Stimulated activated CD4-positive, alpha-beta T cell treated with anti-CD3 and anti-CD28 coated beads, Interleukin-4, amount 100 ng/mL, for 24 hours (primary cell): ENCODE measurements at regions not wholly inside any gene's neighbourhood (a gene's known extent, or its start where the extent isn't known, plus 50 kb on each side); places are given as distances from the start of the nearest gene placed in this dataset.
"Not testable (repeated sequence)": the region's sequence is repeated elsewhere in the genome, so short reads cannot be mapped to it uniquely, and the experiment has no call there.

Experiments
- DNase-seq: peaks from one replicate; pipeline ENCODE4 v3.0.0-alpha.2; 2020

- no peak for DNase-seq
Measured at GRCh38 chr5:154618696-154619095, 136.5 kb upstream of the LARP1 start.

DNA sequence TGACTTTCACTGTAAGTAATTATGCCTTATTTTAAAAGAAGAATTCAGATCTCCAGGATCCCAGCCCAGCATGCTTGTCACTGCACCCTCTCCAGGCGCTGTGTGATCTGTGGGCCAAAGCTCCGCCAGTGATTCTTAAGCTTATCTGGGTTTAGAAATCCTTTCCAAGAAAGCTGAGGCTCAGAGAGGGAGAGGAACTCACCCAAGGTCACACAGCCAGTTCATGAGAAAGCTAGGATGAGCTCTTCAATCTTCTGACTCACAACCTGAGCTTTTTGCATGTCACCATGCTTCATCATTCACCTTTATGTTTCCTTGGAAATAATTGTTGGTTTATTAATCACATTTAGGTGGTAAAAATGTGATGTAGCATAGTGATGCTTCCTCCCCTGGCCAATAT, 136.6 kb upstream of the HAND1 start:
- DNase-seq: no peak

- DNase-seq: no peak
Measured at GRCh38 chr5:154614125-154614524, 136.1 kb upstream of the HAND1 start.

DNA sequence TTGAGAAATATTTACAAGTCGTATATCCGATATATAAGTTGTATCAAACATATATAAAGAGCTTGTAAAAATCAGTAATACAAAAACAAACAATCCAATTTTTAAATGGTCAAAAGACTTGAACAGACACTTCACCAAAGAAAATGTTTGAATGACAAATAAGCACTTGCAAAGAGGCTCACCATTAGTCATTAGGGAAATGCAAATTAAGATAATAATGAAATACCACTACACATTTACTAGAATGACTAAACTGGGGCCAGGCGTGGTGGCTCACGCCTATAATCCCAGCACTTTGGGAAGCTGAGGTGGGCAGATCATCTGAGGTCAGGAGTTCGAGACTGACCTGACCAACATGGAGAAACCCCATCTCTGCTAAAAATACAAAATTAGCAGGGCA, 134.6 kb upstream of the HAND1 start:
- no peak for DNase-seq

DNA sequence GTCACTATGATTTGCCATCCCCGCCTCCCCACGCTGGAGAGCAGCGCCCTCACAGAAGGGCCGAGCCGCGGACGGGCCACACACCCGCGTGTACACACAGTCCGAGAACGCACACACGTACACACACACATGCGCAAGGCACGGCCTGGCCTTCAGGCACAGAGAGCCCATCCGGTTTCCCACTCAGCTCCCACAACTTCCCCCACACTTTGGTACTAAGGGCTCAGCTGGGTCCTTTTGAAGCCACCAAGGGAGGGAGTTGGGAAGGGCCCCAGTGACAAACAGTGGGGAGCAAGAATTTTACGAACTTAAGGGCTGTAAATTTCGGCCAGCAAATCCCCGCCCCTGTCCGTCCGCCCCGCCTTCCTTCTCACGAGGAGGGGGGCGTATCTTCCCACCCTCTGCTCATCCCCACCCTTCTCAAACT, 133.3 kb upstream of the HAND1 start:
- no peak for DNase-seq

DNA sequence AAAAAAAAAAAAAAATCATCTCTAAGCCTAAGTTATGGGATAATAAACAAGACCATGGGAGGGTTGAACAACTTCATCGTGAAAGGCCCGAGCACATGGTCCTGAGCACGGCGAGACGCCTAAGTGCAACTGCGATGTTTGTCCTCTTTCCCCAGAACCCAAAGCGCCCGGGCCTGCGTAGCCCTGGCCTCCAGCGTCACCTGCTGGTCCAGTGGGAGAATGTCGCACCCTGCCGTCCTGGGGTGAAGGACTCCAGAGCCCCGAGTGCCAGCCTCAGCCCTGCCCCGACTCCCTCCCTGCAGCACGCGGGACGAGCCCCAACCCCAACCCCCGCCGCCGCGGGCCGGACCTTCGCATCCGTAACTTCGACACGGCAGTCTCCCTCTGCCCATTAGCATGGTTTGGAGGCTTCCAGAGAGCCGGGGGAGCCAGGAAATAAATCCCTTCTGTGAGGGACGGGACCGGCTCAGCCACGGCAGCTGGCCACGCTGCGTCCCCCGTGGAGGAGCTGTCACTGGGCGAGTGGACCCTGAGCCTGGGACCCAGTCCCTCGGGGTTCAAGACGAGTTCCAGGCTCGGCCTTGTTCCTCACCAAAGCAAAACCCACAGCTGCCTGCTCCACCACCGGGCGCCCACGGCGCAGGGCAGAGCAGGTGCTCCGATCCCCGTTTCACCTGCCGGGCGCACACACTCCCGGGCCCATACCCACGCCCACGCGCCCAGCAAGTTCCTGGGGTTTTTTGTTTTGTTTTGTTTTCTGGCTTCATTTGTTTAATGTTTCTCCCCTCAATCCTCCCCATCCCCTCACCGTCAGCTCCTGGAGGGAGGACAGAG, 132.5 kb upstream of the HAND1 start:
- peak; percentile 70 for DNase-seq

DNA sequence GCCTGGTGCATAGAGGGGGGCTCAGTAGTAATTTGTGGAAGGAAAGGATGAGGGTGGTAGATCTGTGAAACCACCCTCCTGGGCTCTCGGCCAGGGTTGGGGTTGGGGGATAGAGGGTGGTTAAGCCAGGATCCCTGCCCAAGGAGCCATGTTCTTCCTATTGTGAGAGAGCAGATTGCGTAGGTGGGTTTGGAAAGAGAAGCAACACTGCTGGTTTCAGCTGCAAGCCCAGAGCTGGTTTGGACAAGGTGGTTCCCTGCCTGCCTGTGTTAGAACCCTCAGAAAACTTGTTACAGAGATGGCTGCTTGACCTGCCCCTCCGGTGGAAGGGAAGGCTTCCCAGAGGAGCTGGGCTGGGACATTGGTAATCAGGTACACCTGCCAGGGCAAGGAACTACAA, 131.2 kb upstream of the HAND1 start:
- DNase-seq: no peak

DNA sequence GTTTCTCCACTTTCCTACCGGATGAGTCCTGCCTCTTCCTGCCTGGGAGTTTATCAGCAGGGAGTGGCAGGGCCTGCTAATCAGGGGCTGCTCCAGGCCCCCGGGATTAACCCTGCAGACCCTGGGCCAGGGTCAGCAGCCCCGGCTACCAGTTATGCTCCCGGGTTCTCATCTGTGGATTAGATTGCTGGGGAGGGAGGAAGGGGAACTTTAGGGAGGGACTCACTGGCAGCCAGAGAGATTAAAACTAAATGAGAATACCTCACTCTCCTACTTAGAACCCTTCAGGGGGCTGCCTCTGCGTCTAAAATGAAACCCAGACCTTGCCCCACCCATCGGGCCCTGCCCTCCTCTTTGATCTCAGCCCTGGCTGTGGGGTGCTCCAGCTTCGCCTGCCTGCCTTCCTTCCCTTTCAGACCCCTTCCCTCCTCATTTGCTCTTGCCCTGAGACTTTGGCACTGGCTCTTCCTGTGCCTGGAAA, 130.5 kb upstream of the HAND1 start:
- no peak for DNase-seq

DNA sequence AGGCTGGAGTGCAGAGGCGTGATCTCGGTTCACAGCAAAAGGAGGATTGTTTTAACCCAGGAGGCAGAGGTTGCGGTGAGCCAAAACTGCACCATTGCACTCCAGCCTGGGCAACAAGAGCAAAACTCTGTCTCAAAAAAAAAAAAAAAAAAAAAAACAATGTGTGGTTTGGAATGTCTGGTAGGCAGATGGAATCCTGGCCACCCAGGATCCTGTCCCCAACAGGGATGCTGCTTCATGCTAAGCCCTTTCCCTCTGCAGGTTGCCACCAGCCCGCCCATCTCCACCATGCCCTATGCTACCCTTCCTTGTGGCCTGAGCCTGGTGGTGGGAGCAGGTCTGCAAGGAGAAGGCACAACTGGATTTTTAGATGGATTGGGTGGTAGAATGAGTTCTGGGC, 129.7 kb upstream of the HAND1 start:
- DNase-seq: no peak

GRCh38 chr5:154606246-154606645, 128.2 kb upstream of the HAND1 start:
- DNase-seq: no peak

DNA sequence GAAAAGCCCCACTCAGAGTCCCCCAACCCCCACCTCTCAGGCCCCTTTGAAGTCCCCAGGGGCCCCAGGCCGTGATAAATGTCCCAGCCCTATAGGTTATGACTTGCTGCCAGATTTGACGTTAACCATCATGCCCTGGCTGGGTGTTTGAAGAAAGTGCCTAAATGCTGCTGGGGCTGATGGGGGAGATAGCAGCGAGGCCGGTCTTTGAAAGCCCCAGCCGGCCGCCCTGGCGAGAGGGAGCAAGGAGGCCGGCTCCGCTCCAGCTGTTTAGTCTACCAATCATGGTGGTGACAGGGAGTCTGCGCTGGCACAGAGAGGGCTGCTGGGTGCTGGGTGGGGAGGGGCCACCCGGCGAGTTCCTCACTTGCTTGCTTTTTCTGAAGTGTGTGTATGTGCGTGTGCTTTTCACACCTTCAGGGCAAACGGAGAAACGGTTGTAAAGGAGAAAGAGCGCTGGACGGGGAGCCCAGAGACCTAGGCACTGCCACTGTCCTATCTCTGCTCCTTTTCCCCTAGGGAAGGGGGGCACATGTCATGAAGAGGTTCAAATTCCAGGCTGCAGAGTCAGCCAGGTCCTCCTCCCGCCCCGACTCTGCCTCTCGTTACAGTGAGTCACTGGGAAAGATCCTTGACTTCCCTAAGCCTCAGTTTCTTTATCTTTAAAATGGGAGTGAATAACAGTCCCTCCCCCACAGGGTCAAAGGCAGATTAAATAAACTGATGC, 126.1 kb upstream of the HAND1 start:
- no peak for DNase-seq

DNA sequence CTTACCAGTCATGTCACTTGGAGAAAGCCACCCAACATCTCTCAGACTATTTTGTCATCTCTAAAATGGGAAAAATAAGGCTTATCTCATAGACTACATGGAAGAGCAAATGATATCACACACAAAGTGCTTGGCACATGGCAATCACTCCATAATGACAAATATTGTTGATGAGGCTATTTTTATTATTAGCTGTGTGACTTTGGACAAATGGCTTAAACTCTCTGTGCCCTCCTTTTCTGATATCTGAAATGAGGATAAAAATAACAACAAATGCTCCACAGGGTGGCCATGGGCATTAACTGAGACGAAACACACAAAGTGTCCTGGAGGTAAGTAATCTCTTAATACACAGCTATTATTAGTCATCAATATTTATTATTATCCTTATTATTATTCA, 125.5 kb upstream of the HAND1 start:
- DNase-seq: no peak

- DNase-seq: no peak
Measured at GRCh38 chr5:154603011-154603410, 125.0 kb upstream of the HAND1 start.

DNA sequence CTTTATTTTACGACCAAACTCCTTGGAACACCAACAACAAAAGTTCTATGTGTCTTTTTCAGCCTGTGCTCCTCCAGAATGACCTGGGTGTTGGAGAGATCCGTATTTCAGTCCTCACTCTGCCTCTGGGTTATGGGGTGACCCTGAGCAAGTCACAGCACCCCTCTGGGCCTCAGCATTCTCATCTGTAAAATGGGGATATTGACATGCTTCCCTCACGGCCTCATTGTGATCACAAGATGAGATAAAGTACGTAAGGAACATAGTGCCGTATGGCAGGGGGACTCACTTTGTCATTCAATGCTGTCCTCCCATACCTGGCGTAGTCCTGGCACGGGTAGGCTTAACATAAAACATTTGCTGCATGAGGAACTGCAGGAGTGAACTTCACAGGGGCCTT, 123.0 kb upstream of the HAND1 start:
- no peak for DNase-seq

- no peak for DNase-seq
Measured at GRCh38 chr5:154598021-154598420, 120.0 kb upstream of the HAND1 start.

- DNase-seq: not testable (repeated sequence)
Measured at GRCh38 chr5:154596844-154597243, 118.8 kb upstream of the HAND1 start.

- DNase-seq: no peak
Measured at GRCh38 chr5:154595662-154596061, 117.6 kb upstream of the HAND1 start.

DNA sequence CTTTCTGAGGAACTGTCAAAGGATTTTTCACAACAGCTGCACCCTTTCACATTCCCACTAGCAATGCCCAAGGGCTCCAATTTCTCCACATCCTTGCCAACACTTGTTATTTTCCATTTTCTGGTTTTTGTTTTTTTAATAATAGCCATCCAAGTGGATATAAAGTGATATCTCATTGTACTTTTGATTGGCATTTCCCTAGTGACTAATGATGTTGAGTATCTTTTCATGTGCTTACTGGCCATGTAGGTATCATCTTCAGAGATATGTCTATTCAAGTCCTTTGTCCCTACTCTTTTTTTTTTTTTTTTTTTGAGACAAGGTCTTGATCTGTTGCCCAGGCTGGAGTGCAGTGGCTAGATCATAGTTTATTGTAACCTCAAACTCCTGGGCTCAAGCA, 115.8 kb upstream of the HAND1 start:
- DNase-seq: no peak

DNA sequence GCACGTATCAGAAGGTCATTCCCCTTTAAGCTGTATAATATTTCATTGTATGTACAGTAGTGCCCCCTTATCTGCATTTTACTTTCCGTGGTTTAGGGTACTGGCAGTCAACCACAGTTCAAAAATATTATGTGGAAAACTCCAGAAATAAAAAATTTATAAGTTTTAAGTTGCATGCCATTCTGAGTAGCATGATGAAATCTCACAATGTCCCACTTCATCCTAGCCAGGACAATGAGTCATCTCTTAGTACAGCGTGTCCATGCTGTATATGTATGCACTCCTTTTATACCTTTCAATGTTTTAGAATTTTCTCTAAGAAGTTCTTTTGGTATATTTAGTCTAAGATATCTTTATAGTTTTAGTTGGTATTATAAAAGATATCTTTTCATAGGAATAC, 115.0 kb upstream of the HAND1 start:
- no peak for DNase-seq

- DNase-seq: no peak
Measured at GRCh38 chr5:154590093-154590724, 112.2 kb upstream of the HAND1 start.

- no peak for DNase-seq
Measured at GRCh38 chr5:154589511-154589910, 111.5 kb upstream of the HAND1 start.

DNA sequence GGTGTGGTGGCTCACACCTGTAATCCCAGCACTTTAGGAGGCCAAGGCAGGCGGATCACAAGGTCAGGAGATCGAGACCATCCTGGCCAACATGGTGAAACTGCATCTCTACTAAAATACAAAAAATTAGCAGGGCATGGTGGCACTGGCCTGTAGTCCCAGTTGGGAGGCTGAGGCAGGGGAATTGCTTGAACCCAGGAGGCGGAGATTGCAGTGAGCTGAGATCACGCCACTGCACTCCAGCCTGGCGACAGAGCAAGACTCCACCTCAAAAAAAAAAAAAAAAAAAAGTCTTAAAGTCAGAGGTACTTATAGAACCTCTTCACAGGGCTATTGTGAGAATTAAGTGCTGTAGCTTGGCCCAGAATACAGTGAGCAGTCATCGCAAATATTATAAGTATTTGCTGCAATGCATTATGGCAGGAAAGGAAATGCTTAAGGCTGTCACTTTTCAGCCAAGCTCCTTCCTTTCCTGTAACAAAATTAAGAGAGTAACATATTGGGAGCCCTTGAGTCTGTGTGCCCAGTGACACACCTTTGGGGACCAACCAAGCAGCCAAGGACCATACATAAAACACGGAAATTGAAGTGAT, 110.9 kb upstream of the HAND1 start:
- DNase-seq: not testable (repeated sequence)

DNA sequence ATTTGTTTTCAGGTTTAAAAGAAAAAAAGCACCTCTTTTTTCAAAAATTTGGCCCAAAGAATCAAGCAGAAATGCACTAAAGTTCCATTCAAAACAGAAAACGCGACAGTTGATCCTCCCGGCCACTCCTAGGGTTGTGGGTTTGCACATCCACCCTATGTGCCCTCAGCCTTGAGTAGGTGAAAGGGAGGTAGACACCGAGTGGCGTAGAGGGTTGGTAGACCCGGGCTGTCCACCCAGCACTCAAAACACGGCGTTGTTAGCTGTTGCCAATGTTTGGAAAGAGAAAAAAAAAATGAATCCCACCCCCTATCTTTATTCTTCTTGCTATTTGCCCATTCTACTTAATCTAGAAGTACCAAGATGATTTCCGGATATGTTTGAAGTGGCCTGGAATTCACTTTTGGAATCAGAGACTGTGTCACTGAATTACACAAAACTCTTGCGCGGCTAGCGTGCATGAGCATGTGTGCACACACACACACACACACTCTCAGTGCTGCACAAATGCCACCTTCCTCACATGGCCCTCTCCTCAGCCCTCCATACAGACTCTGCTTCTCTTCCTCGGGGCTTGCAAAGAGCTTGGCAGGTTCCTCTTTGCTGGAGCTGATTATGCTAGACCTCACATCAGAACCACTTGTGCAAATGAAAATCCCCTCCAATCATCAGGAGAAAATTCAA, 110.2 kb upstream of the HAND1 start:
- DNase-seq: no peak
